ENCODE measurements at regions not wholly inside any gene's neighbourhood (a gene's known extent, or its start where the extent isn't known, plus 50 kb on each side); places are given as distances from the start of the nearest gene placed in this dataset.

DNA sequence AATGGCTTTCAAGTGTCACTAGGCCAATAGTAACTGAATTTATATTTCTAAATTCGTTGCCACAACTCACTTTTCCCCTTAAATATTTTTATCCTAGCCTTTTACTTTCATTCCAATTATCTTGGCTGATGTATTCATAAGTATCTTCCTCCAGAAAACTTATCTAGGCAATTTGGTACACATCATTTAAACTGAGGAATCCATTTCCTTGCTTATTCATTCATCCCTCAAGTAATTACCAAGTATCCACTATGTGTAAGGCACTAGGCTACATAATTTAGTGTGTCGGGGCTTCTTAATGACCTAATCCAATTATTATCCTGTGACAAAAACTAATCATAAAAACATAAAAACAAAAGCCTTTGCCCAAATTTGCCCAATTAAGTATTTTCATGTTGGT is 258.3 kb upstream of the TCF21 start:
- Histone ChIP-seq H3K4me3 (ENCODE audit: insufficient read length, low read depth) (no peak overlapping the region), H3K36me3 (ENCODE audit: insufficient read depth, insufficient read length, low read length) (no peaks in the 10 kb centered on the region), H3K9ac (ENCODE audit: insufficient read length, low read depth) (no peak overlapping the region), H3K4me1 (ENCODE audit: insufficient read depth, insufficient read length) (no peaks in the 10 kb centered on the region), H3K27me3 (ENCODE audit: insufficient read depth, insufficient read length) (no peaks in the 10 kb centered on the region), H3K9me3 (ENCODE audit: insufficient read depth, low read length) (no peaks in the 10 kb centered on the region)
- DNase-seq (ENCODE audit: low read depth, low spot score): no peak
- no peak for TF ChIP-seq YY1 (IDR thresholded peaks at IDR 0.05; ENCODE audit: insufficient read depth, insufficient read length)

DNA sequence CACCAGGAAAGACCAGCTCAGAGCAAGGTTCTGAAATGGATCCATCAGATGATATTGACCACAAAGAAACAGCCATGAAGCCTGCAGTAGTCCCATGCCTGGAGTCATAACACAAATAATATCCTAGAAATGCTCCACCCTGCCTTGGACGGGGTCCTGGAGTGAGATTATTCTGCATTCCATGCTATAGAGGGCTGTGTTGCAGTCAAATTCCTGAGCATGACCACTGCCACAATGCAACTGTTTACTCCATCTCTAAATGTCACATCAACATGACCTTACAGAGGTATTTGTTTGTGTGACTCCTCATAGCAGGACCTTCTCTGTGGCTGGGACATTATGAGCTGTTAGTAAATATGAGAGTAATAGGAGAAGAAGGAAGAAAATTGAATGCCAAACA is 257.5 kb upstream of the TCF21 start:
- H3K4me1 ChIP-seq (ENCODE audit: insufficient read depth, insufficient read length): no peaks in the 10 kb centered on the region
- H3K9me3 ChIP-seq (ENCODE audit: insufficient read depth, low read length): no peaks in the 10 kb centered on the region
- H3K36me3 ChIP-seq (ENCODE audit: insufficient read depth, insufficient read length, low read length): no peaks in the 10 kb centered on the region
- no peak for DNase-seq (ENCODE audit: low read depth, low spot score)
- TF ChIP-seq YY1 (IDR thresholded peaks at IDR 0.05; ENCODE audit: insufficient read depth, insufficient read length): no peak
- TF ChIP-seq ZNF274 (IDR thresholded peaks at IDR 0.05; ENCODE audit: low read depth, low read length): no peak
- TF ChIP-seq SUZ12 (IDR thresholded peaks at IDR 0.05; ENCODE audit: extremely low read depth, insufficient read depth, insufficient read length): no peak
- H3K4me3 ChIP-seq (ENCODE audit: insufficient read length, low read depth): no peak overlapping the region
- no peak overlapping the region for H3K9ac ChIP-seq (ENCODE audit: insufficient read length, low read depth)
- no peaks in the 10 kb centered on the region for H3K27me3 ChIP-seq (ENCODE audit: insufficient read depth, insufficient read length)

GRCh38 chr6:133632206-133632605 is 256.7 kb upstream of the TCF21 start:
- no peak overlapping the region for H3K4me3 ChIP-seq (ENCODE audit: insufficient read length, low read depth)

DNA sequence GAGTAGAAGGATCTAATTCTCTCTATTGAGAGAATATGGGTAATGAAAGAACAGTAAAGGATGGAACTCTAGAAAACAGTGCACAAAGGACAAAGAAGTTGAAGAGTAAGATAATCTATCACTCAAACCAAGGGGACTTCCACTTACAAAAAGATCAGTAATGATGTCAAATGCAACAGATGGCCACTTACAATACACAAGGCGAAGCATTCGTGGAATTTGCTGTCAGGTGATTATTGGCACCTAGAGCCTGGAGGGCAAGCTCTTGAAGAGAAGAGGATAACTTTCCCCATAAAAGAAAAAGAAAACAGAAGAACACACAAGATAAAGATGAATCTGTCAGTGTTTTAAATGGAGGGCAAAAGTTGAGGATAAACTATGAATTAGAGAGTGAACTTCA is 256.0 kb upstream of the TCF21 start:
- H3K4me1 ChIP-seq (ENCODE audit: insufficient read depth, insufficient read length): no peaks in the 10 kb centered on the region
- no peak for DNase-seq (ENCODE audit: low read depth, low spot score)
- no peak for TF ChIP-seq YY1 (IDR thresholded peaks at IDR 0.05; ENCODE audit: insufficient read depth, insufficient read length)
- H3K9ac ChIP-seq (ENCODE audit: insufficient read length, low read depth): no peak overlapping the region
- H3K4me3 ChIP-seq (ENCODE audit: insufficient read length, low read depth): no peak overlapping the region
- no peaks in the 10 kb centered on the region for H3K36me3 ChIP-seq (ENCODE audit: insufficient read depth, insufficient read length, low read length)
- H3K9me3 ChIP-seq (ENCODE audit: insufficient read depth, low read length): no peaks in the 10 kb centered on the region
- no peaks in the 10 kb centered on the region for H3K27me3 ChIP-seq (ENCODE audit: insufficient read depth, insufficient read length)

More at GRCh38 chr6:133632206-133632605, 256.7 kb upstream of the TCF21 start:
- no peak for TF ChIP-seq SUZ12 (IDR thresholded peaks at IDR 0.05; ENCODE audit: extremely low read depth, insufficient read depth, insufficient read length)
- TF ChIP-seq ZNF274 (IDR thresholded peaks at IDR 0.05; ENCODE audit: low read depth, low read length): no peak
- TF ChIP-seq YY1 (IDR thresholded peaks at IDR 0.05; ENCODE audit: insufficient read depth, insufficient read length): no peak
- H3K27me3 ChIP-seq (ENCODE audit: insufficient read depth, insufficient read length): no peaks in the 10 kb centered on the region
- no peaks in the 10 kb centered on the region for H3K4me1 ChIP-seq (ENCODE audit: insufficient read depth, insufficient read length)
- no peak for DNase-seq (ENCODE audit: low read depth, low spot score)
- no peaks in the 10 kb centered on the region for H3K36me3 ChIP-seq (ENCODE audit: insufficient read depth, insufficient read length, low read length)
- no peak overlapping the region for H3K9ac ChIP-seq (ENCODE audit: insufficient read length, low read depth)
- H3K9me3 ChIP-seq (ENCODE audit: insufficient read depth, low read length): no peaks in the 10 kb centered on the region

- TF ChIP-seq ZNF274 (IDR thresholded peaks at IDR 0.05; ENCODE audit: low read depth, low read length) (no peak), SUZ12 (IDR thresholded peaks at IDR 0.05; ENCODE audit: extremely low read depth, insufficient read depth, insufficient read length) (no peak), YY1 (IDR thresholded peaks at IDR 0.05; ENCODE audit: insufficient read depth, insufficient read length) (no peak)
- H3K4me3 ChIP-seq (ENCODE audit: insufficient read length, low read depth): no peak overlapping the region
- H3K27me3 ChIP-seq (ENCODE audit: insufficient read depth, insufficient read length): no peaks in the 10 kb centered on the region
- H3K9me3 ChIP-seq (ENCODE audit: insufficient read depth, low read length): peaks cover 6% of the 10 kb centered on the region; the same call in 1 of the 2 replicates
- no peaks in the 10 kb centered on the region for H3K4me1 ChIP-seq (ENCODE audit: insufficient read depth, insufficient read length)
- no peak for DNase-seq (ENCODE audit: low read depth, low spot score)
- H3K9ac ChIP-seq (ENCODE audit: insufficient read length, low read depth): no peak overlapping the region
- H3K36me3 ChIP-seq (ENCODE audit: insufficient read depth, insufficient read length, low read length): no peaks in the 10 kb centered on the region
Observed at GRCh38 chr6:133634474-133634873, 254.4 kb upstream of the TCF21 start.

DNA sequence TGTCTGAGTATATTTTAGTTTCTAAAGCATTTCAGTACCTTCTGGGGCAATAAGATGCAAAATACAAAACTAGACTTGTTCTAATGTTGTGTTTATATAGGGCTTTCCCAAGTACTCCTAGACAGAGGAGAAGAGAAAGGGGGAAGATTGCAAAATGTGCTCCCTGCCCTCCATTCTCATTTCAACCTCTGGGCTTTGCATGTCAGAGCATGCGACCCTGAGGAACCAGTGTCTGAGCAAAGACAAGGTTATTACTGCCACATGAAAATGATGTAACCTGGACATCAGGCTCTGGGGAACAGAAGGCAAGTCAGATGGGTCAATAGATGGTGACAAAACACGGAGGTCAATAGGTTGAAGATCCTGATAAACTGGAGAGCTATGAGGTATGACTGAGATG is 253.5 kb upstream of the TCF21 start:
- no peaks in the 10 kb centered on the region for H3K4me1 ChIP-seq (ENCODE audit: insufficient read depth, insufficient read length)
- H3K27me3 ChIP-seq (ENCODE audit: insufficient read depth, insufficient read length): no peaks in the 10 kb centered on the region
- peaks cover 6% of the 10 kb centered on the region; the same call in 1 of the 2 replicates for H3K9me3 ChIP-seq (ENCODE audit: insufficient read depth, low read length)
- TF ChIP-seq SUZ12 (IDR thresholded peaks at IDR 0.05; ENCODE audit: extremely low read depth, insufficient read depth, insufficient read length): no peak
- TF ChIP-seq ZNF274 (IDR thresholded peaks at IDR 0.05; ENCODE audit: low read depth, low read length): no peak
- no peak for TF ChIP-seq YY1 (IDR thresholded peaks at IDR 0.05; ENCODE audit: insufficient read depth, insufficient read length)
- H3K36me3 ChIP-seq (ENCODE audit: insufficient read depth, insufficient read length, low read length): no peaks in the 10 kb centered on the region
- DNase-seq (ENCODE audit: low read depth, low spot score): no peak
- no peak overlapping the region for H3K9ac ChIP-seq (ENCODE audit: insufficient read length, low read depth)
- no peak overlapping the region for H3K4me3 ChIP-seq (ENCODE audit: insufficient read length, low read depth)

DNA sequence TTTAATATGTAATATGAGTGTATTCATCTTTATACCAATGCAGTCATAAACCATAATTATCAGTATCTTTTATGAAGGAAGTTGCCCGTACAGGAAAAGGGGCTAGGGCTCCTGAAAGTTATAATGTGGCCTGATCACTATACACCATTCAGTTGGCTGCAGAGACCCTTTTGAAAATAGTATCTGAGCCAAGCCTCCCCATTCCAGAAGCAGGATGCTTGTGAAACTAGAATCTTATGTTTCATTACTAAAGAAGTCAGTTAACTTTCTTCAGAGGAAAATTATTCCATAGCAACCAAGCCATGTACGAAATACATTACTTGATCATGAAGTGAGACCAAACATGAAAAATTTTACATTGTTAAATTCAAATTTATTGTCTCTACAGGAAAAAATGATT is 251.5 kb upstream of the TCF21 start:
- H3K9ac ChIP-seq (ENCODE audit: insufficient read length, low read depth): no peak overlapping the region
- H3K4me1 ChIP-seq (ENCODE audit: insufficient read depth, insufficient read length): no peaks in the 10 kb centered on the region
- no peak for TF ChIP-seq ZNF274 (IDR thresholded peaks at IDR 0.05; ENCODE audit: low read depth, low read length)
- no peak for TF ChIP-seq SUZ12 (IDR thresholded peaks at IDR 0.05; ENCODE audit: extremely low read depth, insufficient read depth, insufficient read length)
- no peak for TF ChIP-seq YY1 (IDR thresholded peaks at IDR 0.05; ENCODE audit: insufficient read depth, insufficient read length)
- H3K4me3 ChIP-seq (ENCODE audit: insufficient read length, low read depth): no peak overlapping the region
- H3K27me3 ChIP-seq (ENCODE audit: insufficient read depth, insufficient read length): no peaks in the 10 kb centered on the region
- no peak for DNase-seq (ENCODE audit: low read depth, low spot score)
- no peaks in the 10 kb centered on the region for H3K36me3 ChIP-seq (ENCODE audit: insufficient read depth, insufficient read length, low read length)
- H3K9me3 ChIP-seq (ENCODE audit: insufficient read depth, low read length): peaks cover 6% of the 10 kb centered on the region; the same call in 1 of the 2 replicates

- Histone ChIP-seq H3K9me3 (ENCODE audit: insufficient read depth, low read length) (peaks cover 6% of the 10 kb centered on the region; the same call in 1 of the 2 replicates), H3K4me3 (ENCODE audit: insufficient read length, low read depth) (no peak overlapping the region), H3K27me3 (ENCODE audit: insufficient read depth, insufficient read length) (no peaks in the 10 kb centered on the region), H3K9ac (ENCODE audit: insufficient read length, low read depth) (no peak overlapping the region), H3K36me3 (ENCODE audit: insufficient read depth, insufficient read length, low read length) (no peaks in the 10 kb centered on the region), H3K4me1 (ENCODE audit: insufficient read depth, insufficient read length) (no peaks in the 10 kb centered on the region)
- TF ChIP-seq ZNF274 (IDR thresholded peaks at IDR 0.05; ENCODE audit: low read depth, low read length): no peak
- no peak for TF ChIP-seq YY1 (IDR thresholded peaks at IDR 0.05; ENCODE audit: insufficient read depth, insufficient read length)
- no peak for TF ChIP-seq SUZ12 (IDR thresholded peaks at IDR 0.05; ENCODE audit: extremely low read depth, insufficient read depth, insufficient read length)
- DNase-seq (ENCODE audit: low read depth, low spot score): no peak
Observed at GRCh38 chr6:133637874-133638273, 251.0 kb upstream of the TCF21 start.
